Neural cell (in vitro differentiated cells): ENCODE measurements at regions not wholly inside any gene's neighbourhood (a gene's known extent, or its start where the extent isn't known, plus 50 kb on each side); places are given as distances from the start of the nearest gene placed in this dataset.

ENCODE experiments used
- H2AFZ ChIP-seq: fragments of 200-600, 300-800 bp; sonication (generic), shearing (Covaris generic); 2 replicates; pipeline ENCODE4 v1.6.0; 2014; ENCODE audit warnings: low read depth, mild to moderate bottlenecking, antibody characterized with exemption, low read length, moderate library complexity
- H3F3A ChIP-seq: fragments of 200-600 bp; shearing (Covaris generic); 2 replicates; pipeline ENCODE4 v1.6.1; 2016; ENCODE audit warnings: mild to moderate bottlenecking, moderate library complexity, mixed read lengths, antibody characterized with exemption, low read length; ENCODE audit not compliant: insufficient read depth, poor library complexity, severe bottlenecking
- H3K27ac ChIP-seq: fragments of 200-600, 300-800 bp; sonication (generic), shearing (Covaris generic); 2 replicates; pipeline ENCODE4 v1.5.1; 2014; ENCODE audit warnings: mild to moderate bottlenecking, low read length, moderate library complexity
- H3K27me3 ChIP-seq: fragments of 300-800, 200-600 bp; sonication (generic), shearing (Covaris generic); 2 replicates; pipeline ENCODE4 v1.6.0; 2014; ENCODE audit warnings: mild to moderate bottlenecking, low read depth, low read length, moderate library complexity; ENCODE audit not compliant: insufficient read depth
- H3K36me3 ChIP-seq: fragments of 300-800, 200-600 bp; sonication (generic), shearing (Covaris generic); 2 replicates; pipeline ENCODE4 v1.5.1; 2014; ENCODE audit warnings: mild to moderate bottlenecking, antibody characterized with exemption, low read length, moderate library complexity; ENCODE audit not compliant: insufficient read depth
- H3K4me2 ChIP-seq: fragments of 300-800, 200-600 bp; sonication (generic), shearing (Covaris generic); 2 replicates; pipeline ENCODE4 v1.6.0; 2014; ENCODE audit warnings: mild to moderate bottlenecking, low read length
- H3K4me3 ChIP-seq: fragments of 300-800, 200-600 bp; sonication (generic), shearing (Covaris generic); 2 replicates; pipeline ENCODE4 v1.5.1; 2014; ENCODE audit warnings: mild to moderate bottlenecking, low read length, moderate library complexity
- H3K79me2 ChIP-seq: fragments of 200-600 bp; shearing (Covaris generic); replicated peaks from 2 replicates; pipeline ENCODE4 v1.6.0; 2014; ENCODE audit warnings: mild to moderate bottlenecking, low read length, moderate library complexity; ENCODE audit not compliant: insufficient read depth
- H3K9ac ChIP-seq: fragments of 300-800, 200-600 bp; sonication (generic), shearing (Covaris generic); 2 replicates; pipeline ENCODE4 v1.6.1; 2016; ENCODE audit warnings: mild to moderate bottlenecking, low read length, mixed read lengths
- H3K9me2 ChIP-seq: fragments of 200-600 bp; shearing (Covaris generic); 2 replicates; pipeline ENCODE4 v1.6.1; 2016; ENCODE audit warnings: mild to moderate bottlenecking, low read length, mixed read lengths; ENCODE audit not compliant: insufficient read depth
- H3K9me3 ChIP-seq: fragments of 200-600, 300-800 bp; sonication (generic), shearing (Covaris generic); 2 replicates; pipeline ENCODE4 v1.6.1; 2016; ENCODE audit warnings: mild to moderate bottlenecking, mixed run types, low read length, moderate library complexity, mixed read lengths
- H4K20me1 ChIP-seq: fragments of 200-600 bp; shearing (Covaris generic); 2 replicates; pipeline ENCODE4 v1.6.1; 2016; ENCODE audit warnings: mild to moderate bottlenecking, mixed run types; ENCODE audit not compliant: insufficient read depth
- EP300 ChIP-seq: fragments of 450-650 bp; conservative IDR thresholded peaks from 2 replicates; pipeline ENCODE4 v1.6.1; 2014; ENCODE audit warnings: antibody characterized with exemption, mild to moderate bottlenecking, moderate library complexity; ENCODE audit not compliant: poor library complexity, severe bottlenecking
- EZH2 ChIP-seq: fragments of 200-600, 300-800 bp; shearing (Covaris generic), sonication (generic); IDR thresholded peaks from 2 replicates; pipeline ENCODE4 v1.6.1; 2014; ENCODE audit warnings: antibody characterized with exemption, low read length, borderline replicate concordance, mild to moderate bottlenecking; ENCODE audit not compliant: insufficient read depth, poor library complexity, severe bottlenecking
- MXI1 ChIP-seq: fragments of 450-650 bp; conservative IDR thresholded peaks from 2 replicates; pipeline ENCODE4 v1.6.1; 2014; ENCODE audit warnings: antibody characterized with exemption, mild to moderate bottlenecking; ENCODE audit not compliant: poor library complexity, severe bottlenecking
- POLR2AphosphoS5 ChIP-seq: IDR thresholded peaks from 2 replicates; pipeline ENCODE4 v1.6.1; 2012
- RAD21 ChIP-seq: fragments of 450-650 bp; conservative IDR thresholded peaks from 2 replicates; pipeline ENCODE4 v1.6.1; 2014; ENCODE audit warnings: antibody characterized with exemption, mild to moderate bottlenecking, moderate library complexity
- SMC3 ChIP-seq: fragments of 450-650 bp; conservative IDR thresholded peaks from 2 replicates; pipeline ENCODE4 v1.6.1; 2014; ENCODE audit warnings: antibody characterized with exemption, mild to moderate bottlenecking, moderate library complexity; ENCODE audit not compliant: poor library complexity
- TAF1 ChIP-seq: IDR thresholded peaks from 2 replicates; pipeline ENCODE4 v1.6.1; 2012; ENCODE audit warnings: low read depth
- TF ChIP-seq, protein P1 (sequence below): fragments of 450-650 bp; IDR thresholded peaks from 2 replicates; pipeline ENCODE4 v1.5.1; 2014; ENCODE audit warnings: antibody characterized with exemption, mild to moderate bottlenecking, moderate library complexity; ENCODE audit not compliant: poor library complexity, severe bottlenecking
- TF ChIP-seq, protein P2 (sequence below): IDR thresholded peaks from 2 replicates; pipeline ENCODE4 v1.6.1; 2012; ENCODE audit warnings: borderline replicate concordance

DNA sequence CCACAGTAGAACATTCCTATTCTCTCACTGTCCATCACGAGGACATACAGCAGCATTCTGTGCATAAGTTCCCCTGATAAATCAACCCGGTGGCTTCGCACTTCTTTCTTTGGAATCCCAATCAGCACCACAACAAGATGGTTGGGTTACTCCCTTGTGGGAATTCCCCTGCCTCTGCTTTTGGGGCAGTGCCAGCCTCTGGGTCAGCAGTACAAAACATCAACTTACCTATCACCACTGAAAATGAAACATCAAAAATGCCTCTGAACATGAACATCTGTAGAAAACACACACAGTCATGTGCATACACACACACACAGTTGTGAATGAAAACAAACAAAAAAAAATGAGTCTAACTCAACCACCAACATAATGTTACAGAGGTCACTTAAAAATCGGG is 79.3 kb downstream of the KCNA4 start:
- Histone ChIP-seq H3K27ac (no peak overlapping the region), H3F3A (no peaks in the 10 kb centered on the region), H3K36me3 (no peaks in the 10 kb centered on the region), H3K4me2 (no peak overlapping the region), H2AFZ (no peak overlapping the region), H3K79me2 (no peaks in the 10 kb centered on the region), H3K4me3 (no peak overlapping the region), H4K20me1 (no peaks in the 10 kb centered on the region), H3K9me3 (no peaks in the 10 kb centered on the region), H3K9me2 (no peaks in the 10 kb centered on the region), H3K9ac (no peak overlapping the region), H3K27me3 (no peaks in the 10 kb centered on the region)
- TF ChIP-seq TAF1, result no peak

DNA sequence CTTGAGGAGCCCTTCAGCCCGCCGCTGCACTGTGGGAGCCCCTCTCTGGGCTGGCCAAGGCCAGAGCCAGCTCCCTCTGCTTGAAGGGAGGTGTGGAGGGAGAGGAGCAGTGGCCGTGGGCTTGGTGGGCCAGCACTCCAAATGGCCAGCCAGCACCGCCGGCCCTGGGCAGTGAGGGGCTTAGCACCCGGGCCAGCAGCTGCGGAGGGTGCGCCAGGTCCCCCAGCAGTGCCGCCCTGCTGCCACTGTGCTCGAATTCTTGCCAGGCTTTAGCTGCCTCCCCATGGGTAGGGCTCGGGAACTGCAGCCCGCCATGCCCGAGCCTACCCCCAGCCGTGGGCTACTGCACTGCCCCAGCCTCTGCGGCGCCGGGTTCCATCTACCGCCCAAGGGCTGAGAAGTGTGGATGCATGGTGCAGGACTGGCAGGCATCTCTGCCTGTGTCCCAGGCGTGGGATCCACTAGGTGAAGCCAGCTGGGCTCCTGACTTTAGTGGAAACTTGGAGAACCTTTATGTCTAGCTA is 82.7 kb downstream of the KCNA4 start:
- Histone ChIP-seq H2AFZ (no peak overlapping the region), H3K9me3 (no peaks in the 10 kb centered on the region), H4K20me1 (no peaks in the 10 kb centered on the region), H3K27ac (no peak overlapping the region), H3F3A (no peaks in the 10 kb centered on the region), H3K9ac (no peak overlapping the region), H3K4me3 (no peak overlapping the region), H3K9me2 (no peaks in the 10 kb centered on the region), H3K4me2 (no peak overlapping the region), H3K27me3 (no peaks in the 10 kb centered on the region), H3K79me2 (no peaks in the 10 kb centered on the region), H3K36me3 (no peaks in the 10 kb centered on the region)
- TF ChIP-seq, protein P1, sequence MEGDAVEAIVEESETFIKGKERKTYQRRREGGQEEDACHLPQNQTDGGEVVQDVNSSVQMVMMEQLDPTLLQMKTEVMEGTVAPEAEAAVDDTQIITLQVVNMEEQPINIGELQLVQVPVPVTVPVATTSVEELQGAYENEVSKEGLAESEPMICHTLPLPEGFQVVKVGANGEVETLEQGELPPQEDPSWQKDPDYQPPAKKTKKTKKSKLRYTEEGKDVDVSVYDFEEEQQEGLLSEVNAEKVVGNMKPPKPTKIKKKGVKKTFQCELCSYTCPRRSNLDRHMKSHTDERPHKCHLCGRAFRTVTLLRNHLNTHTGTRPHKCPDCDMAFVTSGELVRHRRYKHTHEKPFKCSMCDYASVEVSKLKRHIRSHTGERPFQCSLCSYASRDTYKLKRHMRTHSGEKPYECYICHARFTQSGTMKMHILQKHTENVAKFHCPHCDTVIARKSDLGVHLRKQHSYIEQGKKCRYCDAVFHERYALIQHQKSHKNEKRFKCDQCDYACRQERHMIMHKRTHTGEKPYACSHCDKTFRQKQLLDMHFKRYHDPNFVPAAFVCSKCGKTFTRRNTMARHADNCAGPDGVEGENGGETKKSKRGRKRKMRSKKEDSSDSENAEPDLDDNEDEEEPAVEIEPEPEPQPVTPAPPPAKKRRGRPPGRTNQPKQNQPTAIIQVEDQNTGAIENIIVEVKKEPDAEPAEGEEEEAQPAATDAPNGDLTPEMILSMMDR, result no peak
- no peak for TF ChIP-seq TAF1
- TF ChIP-seq EP300, result no peak
- TF ChIP-seq POLR2AphosphoS5, result no peak
- no peak for TF ChIP-seq RAD21
- TF ChIP-seq, protein P2, sequence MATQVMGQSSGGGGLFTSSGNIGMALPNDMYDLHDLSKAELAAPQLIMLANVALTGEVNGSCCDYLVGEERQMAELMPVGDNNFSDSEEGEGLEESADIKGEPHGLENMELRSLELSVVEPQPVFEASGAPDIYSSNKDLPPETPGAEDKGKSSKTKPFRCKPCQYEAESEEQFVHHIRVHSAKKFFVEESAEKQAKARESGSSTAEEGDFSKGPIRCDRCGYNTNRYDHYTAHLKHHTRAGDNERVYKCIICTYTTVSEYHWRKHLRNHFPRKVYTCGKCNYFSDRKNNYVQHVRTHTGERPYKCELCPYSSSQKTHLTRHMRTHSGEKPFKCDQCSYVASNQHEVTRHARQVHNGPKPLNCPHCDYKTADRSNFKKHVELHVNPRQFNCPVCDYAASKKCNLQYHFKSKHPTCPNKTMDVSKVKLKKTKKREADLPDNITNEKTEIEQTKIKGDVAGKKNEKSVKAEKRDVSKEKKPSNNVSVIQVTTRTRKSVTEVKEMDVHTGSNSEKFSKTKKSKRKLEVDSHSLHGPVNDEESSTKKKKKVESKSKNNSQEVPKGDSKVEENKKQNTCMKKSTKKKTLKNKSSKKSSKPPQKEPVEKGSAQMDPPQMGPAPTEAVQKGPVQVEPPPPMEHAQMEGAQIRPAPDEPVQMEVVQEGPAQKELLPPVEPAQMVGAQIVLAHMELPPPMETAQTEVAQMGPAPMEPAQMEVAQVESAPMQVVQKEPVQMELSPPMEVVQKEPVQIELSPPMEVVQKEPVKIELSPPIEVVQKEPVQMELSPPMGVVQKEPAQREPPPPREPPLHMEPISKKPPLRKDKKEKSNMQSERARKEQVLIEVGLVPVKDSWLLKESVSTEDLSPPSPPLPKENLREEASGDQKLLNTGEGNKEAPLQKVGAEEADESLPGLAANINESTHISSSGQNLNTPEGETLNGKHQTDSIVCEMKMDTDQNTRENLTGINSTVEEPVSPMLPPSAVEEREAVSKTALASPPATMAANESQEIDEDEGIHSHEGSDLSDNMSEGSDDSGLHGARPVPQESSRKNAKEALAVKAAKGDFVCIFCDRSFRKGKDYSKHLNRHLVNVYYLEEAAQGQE, result no peak
- no peak for TF ChIP-seq MXI1
- TF ChIP-seq EZH2, result no peak
- TF ChIP-seq SMC3, result no peak

DNA sequence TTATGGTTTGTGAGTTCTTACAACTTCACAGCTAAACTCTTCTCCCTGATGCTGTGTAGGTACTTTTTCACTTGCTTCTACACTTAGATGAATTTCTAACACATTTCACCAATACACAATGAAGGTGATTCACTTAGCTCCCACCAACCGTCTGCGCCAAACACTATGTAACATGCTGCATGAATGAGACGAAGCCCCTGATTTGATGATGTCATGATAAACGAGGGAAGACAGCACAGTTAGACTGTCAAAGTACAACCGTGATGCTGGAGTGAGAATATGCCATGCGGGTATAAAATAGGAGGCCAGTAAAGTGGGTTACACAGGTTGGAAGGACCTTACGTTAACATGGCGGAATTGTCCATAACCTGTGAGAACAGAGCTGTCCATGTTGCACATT is 100.8 kb downstream of the KCNA4 start:
- no peak overlapping the region for H2AFZ ChIP-seq
- H3K27ac ChIP-seq, result no peak overlapping the region
- H3K9me2 ChIP-seq, result no peaks in the 10 kb centered on the region
- no peaks in the 10 kb centered on the region for H3K27me3 ChIP-seq
- no peaks in the 10 kb centered on the region for H4K20me1 ChIP-seq
- no peak overlapping the region for H3K4me2 ChIP-seq
- H3K9me3 ChIP-seq, result no peaks in the 10 kb centered on the region
- H3F3A ChIP-seq, result no peaks in the 10 kb centered on the region
- no peak overlapping the region for H3K9ac ChIP-seq
- TF ChIP-seq, protein P2, result no peak
- no peak for TF ChIP-seq MXI1
- H3K36me3 ChIP-seq, result no peaks in the 10 kb centered on the region
- H3K4me3 ChIP-seq, result no peak overlapping the region
- H3K79me2 ChIP-seq, result no peaks in the 10 kb centered on the region
